Spleen (tissue), 7 donors: ENCODE measurements at regions not wholly inside any gene's neighbourhood (a gene's known extent, or its start where the extent isn't known, plus 50 kb on each side); places are given as distances from the start of the nearest gene placed in this dataset.

Experiments used
- POLR2AphosphoS5 ChIP-seq, 3 donors: sonication (generic); formaldehyde crosslinking; IDR thresholded peaks; one replicate each; pipeline ENCODE4 v1.5.1; 2017; ENCODE audit warnings: antibody characterized with exemption in 3 of 3
- TF ChIP-seq, protein P1 (sequence below), 11 experiments: fragments of 200-600 bp in 7 of 11; fragments of 450-650 bp in 4 of 11; sonication (generic) in 4 of 11; IDR thresholded peaks in 8 of 11; conservative IDR thresholded peaks in 3 of 11; 1 replicate in 7 of 11; 2 replicates in 4 of 11; pipeline versions ENCODE4 v1.4.0 to v1.8.0; 2016 to 2021; ENCODE audit warnings: antibody characterized with exemption in 11 of 11, inconsistent platforms in 4 of 11, mild to moderate bottlenecking in 1 of 11
- donor health status: DM: no; HTN: no; CAD: no; lungs with moderate emphysema.
- donor health status: DM: no; HTN: no; CAD: no.
- donor health status: DM: no; HTN: no; CAD: no.

DNA sequence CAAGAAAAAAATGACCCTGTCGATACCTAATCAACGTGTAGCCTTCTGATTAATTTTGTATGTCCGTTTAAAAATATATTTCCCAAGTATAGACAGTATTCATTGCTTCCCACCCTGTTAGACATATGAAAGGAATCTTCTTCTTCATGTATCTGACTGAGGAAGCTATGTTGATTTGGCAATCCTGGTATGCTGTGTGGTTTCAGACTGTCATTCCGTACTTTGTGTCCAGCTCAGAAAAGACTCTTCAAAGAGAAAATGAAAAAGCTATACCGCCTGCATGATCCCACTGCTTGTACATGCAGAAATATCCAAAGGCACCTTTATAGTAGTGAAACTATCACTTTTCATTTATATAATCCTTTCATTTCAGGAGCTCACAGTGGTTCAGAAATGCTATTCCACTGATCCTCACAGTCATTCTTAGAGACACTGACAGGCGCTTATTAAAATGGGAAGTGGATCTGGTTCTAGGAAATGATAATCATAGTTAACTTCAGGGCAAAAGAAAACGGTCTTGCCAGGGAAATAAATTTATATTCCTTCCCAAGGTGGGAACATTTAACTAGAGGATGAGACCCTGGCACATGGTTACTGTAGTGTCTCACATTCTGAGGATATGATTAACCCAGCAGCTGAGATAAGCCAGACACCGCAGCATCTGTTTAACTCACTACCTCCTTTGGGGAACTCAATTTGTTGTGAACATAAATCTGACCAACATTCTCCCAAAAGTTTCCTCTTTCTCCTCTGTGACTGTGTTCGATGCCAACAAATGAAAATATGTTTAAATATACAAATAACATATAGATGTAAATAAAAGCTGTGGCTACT lies 599.2 kb upstream of the LUZP2 start:
- TF ChIP-seq, protein P1, sequence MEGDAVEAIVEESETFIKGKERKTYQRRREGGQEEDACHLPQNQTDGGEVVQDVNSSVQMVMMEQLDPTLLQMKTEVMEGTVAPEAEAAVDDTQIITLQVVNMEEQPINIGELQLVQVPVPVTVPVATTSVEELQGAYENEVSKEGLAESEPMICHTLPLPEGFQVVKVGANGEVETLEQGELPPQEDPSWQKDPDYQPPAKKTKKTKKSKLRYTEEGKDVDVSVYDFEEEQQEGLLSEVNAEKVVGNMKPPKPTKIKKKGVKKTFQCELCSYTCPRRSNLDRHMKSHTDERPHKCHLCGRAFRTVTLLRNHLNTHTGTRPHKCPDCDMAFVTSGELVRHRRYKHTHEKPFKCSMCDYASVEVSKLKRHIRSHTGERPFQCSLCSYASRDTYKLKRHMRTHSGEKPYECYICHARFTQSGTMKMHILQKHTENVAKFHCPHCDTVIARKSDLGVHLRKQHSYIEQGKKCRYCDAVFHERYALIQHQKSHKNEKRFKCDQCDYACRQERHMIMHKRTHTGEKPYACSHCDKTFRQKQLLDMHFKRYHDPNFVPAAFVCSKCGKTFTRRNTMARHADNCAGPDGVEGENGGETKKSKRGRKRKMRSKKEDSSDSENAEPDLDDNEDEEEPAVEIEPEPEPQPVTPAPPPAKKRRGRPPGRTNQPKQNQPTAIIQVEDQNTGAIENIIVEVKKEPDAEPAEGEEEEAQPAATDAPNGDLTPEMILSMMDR (IDR thresholded peaks at IDR 0.05 in 8 of 11, conservative IDR thresholded peaks at IDR 0.05 in 3 of 11): no peak
- no peak for TF ChIP-seq POLR2AphosphoS5 (IDR thresholded peaks at IDR 0.05)
